ENCODE measurements at regions not wholly inside any gene's neighbourhood (a gene's known extent, or its start where the extent isn't known, plus 50 kb on each side); places are given as distances from the start of the nearest gene placed in this dataset.
A peak's percentile ranks its signal among the peaks of the same experiment; 100 is the strongest.

- TF ChIP-seq E2F4 (CRISPR knock-in tag; IDR thresholded peaks at IDR 0.05; ENCODE audit: low read depth) = no peak
- TF ChIP-seq MNT (conservative IDR thresholded peaks at IDR 0.05) = 0 out of 4 replicates have a peak, but pooled peaks of 1 of the 2 experiments have one; percentile 16
- TF ChIP-seq MEIS2 (IDR thresholded peaks at IDR 0.05; ENCODE audit: partially characterized antibody) = peak; percentile 27
These were observed 331.2 kb downstream of the QKI start (continued) for GRCh38 chr6:163745536-163746400.

GRCh38 chr6:163744256-163744925 lies 329.9 kb downstream of the QKI start:
- intact Hi-C loops (cut with micrococcal nuclease) = no loop called here
- H3K36me3 ChIP-seq (ENCODE audit: control insufficient read depth, insufficient read depth, low read length) = no peaks in the 10 kb centered on the region
- ChIA-PET CTCF (ENCODE audit: low intra/inter-chr PET ratio) (no interaction called here), POLR2A (no interaction called here)
- no TSS peak for BruUV-seq (replicated peaks)
- H3K9me1 ChIP-seq (ENCODE audit: control insufficient read depth, insufficient read depth, low read length) = no peaks in the 10 kb centered on the region
- DNase-seq (ENCODE audit: extremely low read depth in 1 of 4, low spot score in 3 of 4) = no peak
- 26% methylated on average over 19 of the region's 19 CpGs for WGBS (ENCODE audit: insufficient coverage, low coverage, missing lambda C conversion rate)
- H3K4me1 ChIP-seq (replicated peaks in 1 of 2; ENCODE audit: control insufficient read depth in 2 of 2, insufficient read depth in 2 of 2, low read length in 2 of 2) = peaks cover 10 to 19% of the 10 kb centered on the region in 2 experiments; a peak in 4 of 5 replicates
- H3K4me2 ChIP-seq (ENCODE audit: insufficient read depth, low read length) = no peak overlapping the region
- no peak overlapping the region; a peak in 1 of 4 replicates for H3K9ac ChIP-seq (ENCODE audit: insufficient read depth in 1 of 2, low read depth in 2 of 2, low read length in 2 of 2)
- H3K27me3 ChIP-seq (ENCODE audit: control insufficient read depth in 2 of 2, insufficient read depth in 2 of 2, low read length in 2 of 2) = peaks cover 6 to 66% of the 10 kb centered on the region in 2 experiments; a peak in 4 of 5 replicates
- H4K20me1 ChIP-seq (replicated peaks; ENCODE audit: control insufficient read depth, insufficient read depth, low read length) = no peaks in the 10 kb centered on the region
- H3K27ac ChIP-seq (ENCODE audit: extremely low read depth, low read depth, low read length) = no peak overlapping the region
- no peaks in the 10 kb centered on the region for H3K79me2 ChIP-seq (ENCODE audit: control insufficient read depth, insufficient read depth, low read length)
- no peak overlapping the region for H2AFZ ChIP-seq (ENCODE audit: low read depth, low read length)
- in situ Hi-C loops (cut with MboI) = no loop called here
- ATAC-seq = no peak
- FAIRE-seq = no peak
- H3K9me3 ChIP-seq (replicated peaks; ENCODE audit: control insufficient read depth, insufficient read depth, low read depth, low read length) = peaks cover 5% of the 10 kb centered on the region; the same call in 1 of the 2 replicates
- H3K4me3 ChIP-seq = no peak overlapping the region
- TF ChIP-seq GATAD2B (IDR thresholded peaks at IDR 0.05; ENCODE audit: borderline replicate concordance) = no peak
- TF ChIP-seq ZKSCAN1 (IDR thresholded peaks at IDR 0.05; ENCODE audit: low read depth, low read length) = no peak
- TF ChIP-seq CHD1 (IDR thresholded peaks at IDR 0.05; ENCODE audit: low read length) = no peak
- TF ChIP-seq ZNF253 (CRISPR knock-in tag; conservative IDR thresholded peaks at IDR 0.05) = no peak
- no peak for TF ChIP-seq ZNF444 (CRISPR knock-in tag; IDR thresholded peaks at IDR 0.05)
- no peak for TF ChIP-seq ZNF644 (tag; IDR thresholded peaks at IDR 0.05; ENCODE audit: low read depth)
- no peak for TF ChIP-seq FOXK1 (CRISPR knock-in tag; IDR thresholded peaks at IDR 0.05; ENCODE audit: borderline replicate concordance)
- TF ChIP-seq CEBPZ (IDR thresholded peaks at IDR 0.05; ENCODE audit: borderline replicate concordance, low read depth, low read length) = no peak
- TF ChIP-seq KDM2B (CRISPR knock-in tag; IDR thresholded peaks at IDR 0.05) = no peak
- no peak for TF ChIP-seq ZNF354B (CRISPR knock-in tag; IDR thresholded peaks at IDR 0.05)

Data from K562 (cell line).